ENCODE measurements at regions not wholly inside any gene's neighbourhood (a gene's known extent, or its start where the extent isn't known, plus 50 kb on each side); places are given as distances from the start of the nearest gene placed in this dataset.

DNA sequence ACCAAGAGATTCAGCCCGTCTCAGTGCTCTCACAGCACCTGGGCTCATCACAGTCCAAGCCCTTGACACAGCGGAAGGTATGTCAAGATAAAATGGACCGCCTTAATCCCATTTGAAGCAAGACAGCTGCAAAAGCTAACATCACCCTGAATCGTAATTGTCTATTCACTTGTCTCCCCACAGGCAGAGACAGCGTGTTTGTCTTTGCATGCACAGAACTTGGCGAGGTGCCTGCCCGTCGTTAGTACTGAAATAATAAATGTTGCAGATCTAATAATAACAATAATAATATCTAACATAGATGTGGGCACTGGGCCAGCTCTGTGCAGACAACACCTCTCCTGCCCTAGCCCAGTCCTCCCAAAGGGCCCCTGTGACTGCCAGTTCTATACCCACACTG, 271.7 kb downstream of the NPHP4 start:
- TF ChIP-seq, protein P1, sequence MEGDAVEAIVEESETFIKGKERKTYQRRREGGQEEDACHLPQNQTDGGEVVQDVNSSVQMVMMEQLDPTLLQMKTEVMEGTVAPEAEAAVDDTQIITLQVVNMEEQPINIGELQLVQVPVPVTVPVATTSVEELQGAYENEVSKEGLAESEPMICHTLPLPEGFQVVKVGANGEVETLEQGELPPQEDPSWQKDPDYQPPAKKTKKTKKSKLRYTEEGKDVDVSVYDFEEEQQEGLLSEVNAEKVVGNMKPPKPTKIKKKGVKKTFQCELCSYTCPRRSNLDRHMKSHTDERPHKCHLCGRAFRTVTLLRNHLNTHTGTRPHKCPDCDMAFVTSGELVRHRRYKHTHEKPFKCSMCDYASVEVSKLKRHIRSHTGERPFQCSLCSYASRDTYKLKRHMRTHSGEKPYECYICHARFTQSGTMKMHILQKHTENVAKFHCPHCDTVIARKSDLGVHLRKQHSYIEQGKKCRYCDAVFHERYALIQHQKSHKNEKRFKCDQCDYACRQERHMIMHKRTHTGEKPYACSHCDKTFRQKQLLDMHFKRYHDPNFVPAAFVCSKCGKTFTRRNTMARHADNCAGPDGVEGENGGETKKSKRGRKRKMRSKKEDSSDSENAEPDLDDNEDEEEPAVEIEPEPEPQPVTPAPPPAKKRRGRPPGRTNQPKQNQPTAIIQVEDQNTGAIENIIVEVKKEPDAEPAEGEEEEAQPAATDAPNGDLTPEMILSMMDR (IDR thresholded peaks at IDR 0.05), result no peak
- TF ChIP-seq POLR2A (IDR thresholded peaks at IDR 0.05), result no peak

Measured in body of pancreas (tissue), 4 donors.